GM23248 (cell line): ENCODE measurements at regions not wholly inside any gene's neighbourhood (a gene's known extent, or its start where the extent isn't known, plus 50 kb on each side); places are given as distances from the start of the nearest gene placed in this dataset.

Source experiments
- DNase-seq: peaks from one replicate; pipeline ENCODE4 v3.0.0-alpha.2; 2015
- H2AFZ ChIP-seq: fragments of 200-600 bp; sonication (generic); 2 replicates; pipeline ENCODE4 v1.6.1; 2016; ENCODE audit warnings: antibody characterized with exemption
- H3F3A ChIP-seq: fragments of 200-600 bp; sonication (generic); 2 replicates; pipeline ENCODE4 v1.6.1; 2016; ENCODE audit warnings: mild to moderate bottlenecking, antibody characterized with exemption, mixed run types; ENCODE audit not compliant: insufficient read depth
- H3K27ac ChIP-seq: fragments of 200-600 bp; sonication (generic); 2 replicates; pipeline ENCODE4 v1.5.1; 2016; ENCODE audit warnings: mild to moderate bottlenecking
- H3K27me3 ChIP-seq: fragments of 200-600 bp; sonication (generic); replicated peaks from 2 replicates; pipeline ENCODE4 v1.6.1; 2016; ENCODE audit warnings: mild to moderate bottlenecking; ENCODE audit not compliant: insufficient read depth
- H3K36me3 ChIP-seq: fragments of 200-600 bp; sonication (generic); 2 replicates; pipeline ENCODE4 v1.6.1; 2016; ENCODE audit warnings: low read depth, mild to moderate bottlenecking
- H3K4me1 ChIP-seq: fragments of 200-600 bp; sonication (generic); 2 replicates; pipeline ENCODE4 v1.6.1; 2016; ENCODE audit warnings: mild to moderate bottlenecking; ENCODE audit not compliant: insufficient read depth
- H3K4me2 ChIP-seq: fragments of 200-600 bp; sonication (generic); one replicate; pipeline ENCODE4 v1.6.1; 2016; ENCODE audit warnings: mild to moderate bottlenecking; ENCODE audit not compliant: unreplicated experiment
- H3K4me3 ChIP-seq: fragments of 200-600 bp; sonication (generic); 2 replicates; pipeline ENCODE4 v1.5.1; 2016; ENCODE audit warnings: mild to moderate bottlenecking
- H3K79me2 ChIP-seq: fragments of 200-600 bp; sonication (generic); 2 replicates; pipeline ENCODE4 v1.6.1; 2016; ENCODE audit warnings: mild to moderate bottlenecking; ENCODE audit not compliant: insufficient read depth
- H3K9ac ChIP-seq: fragments of 200-600 bp; sonication (generic); 2 replicates; pipeline ENCODE4 v1.6.1; 2016; ENCODE audit warnings: mild to moderate bottlenecking
- H3K9me2 ChIP-seq: fragments of 200-600 bp; sonication (generic); 2 replicates; pipeline ENCODE4 v1.6.1; 2016; ENCODE audit warnings: mixed run types, mild to moderate bottlenecking, moderate library complexity; ENCODE audit not compliant: insufficient read depth
- H3K9me3 ChIP-seq: fragments of 200-600 bp; sonication (generic); one replicate; pipeline ENCODE4 v1.6.1; 2017; ENCODE audit warnings: low read depth
- H4K20me1 ChIP-seq: fragments of 200-600 bp; sonication (generic); 2 replicates; pipeline ENCODE4 v1.6.0; 2016; ENCODE audit not compliant: insufficient read depth
- EZH2 ChIP-seq: fragments of 200-600 bp; sonication (generic); IDR thresholded peaks from 2 replicates; pipeline ENCODE4 v1.6.1; 2018; ENCODE audit warnings: antibody characterized with exemption, mild to moderate bottlenecking; ENCODE audit not compliant: insufficient read depth, poor library complexity, severe bottlenecking
- EZH2phosphoT487 ChIP-seq: fragments of 200-600 bp; sonication (generic); IDR thresholded peaks from 2 replicates; pipeline ENCODE4 v1.6.1; 2018; ENCODE audit warnings: antibody characterized with exemption, moderate library complexity, mild to moderate bottlenecking, low read depth; ENCODE audit not compliant: insufficient read depth
- WGBS, 2 experiments: methylation state at CpG; one replicate each; pipeline ENCODE4 v1.1.6; 2015 to 2017; ENCODE audit warnings: low lambda C conversion rate in 2 of 2, low coverage in 1 of 2; ENCODE audit errors: missing lambda C conversion rate in 2 of 2; 5-methylcytosine and 5-hydroxymethylcytosine counted together
- in situ Hi-C: fragments of 300-500 bp; cut with MboI; formaldehyde crosslinking; loops from 2 replicates; pipeline ENCODE4 v1.15.0; 2020

DNA sequence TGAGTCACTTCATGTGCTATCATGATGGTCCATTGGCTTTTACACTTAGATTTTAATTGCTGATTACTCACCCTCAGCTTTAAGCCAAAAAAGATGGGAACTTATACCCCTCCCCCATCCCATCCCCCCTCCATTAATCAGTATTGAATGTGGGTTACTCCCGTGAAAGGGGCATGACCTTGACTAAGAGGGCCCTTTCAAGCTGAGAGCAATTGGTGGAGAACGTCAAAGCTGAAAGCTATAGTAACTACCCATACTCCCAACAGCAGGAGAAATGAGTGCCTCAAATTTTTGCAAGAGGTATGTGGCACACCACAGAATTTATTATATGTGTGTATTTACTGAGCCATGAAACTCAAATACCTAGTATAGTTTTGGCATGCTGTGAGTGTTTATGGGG lies 99.7 kb upstream of the CDH8 start:
- no peaks in the 10 kb centered on the region for H3K79me2 ChIP-seq
- H3K9ac ChIP-seq: no peak overlapping the region
- no peaks in the 10 kb centered on the region for H3K27me3 ChIP-seq
- H3F3A ChIP-seq: no peaks in the 10 kb centered on the region
- H3K27ac ChIP-seq: no peak overlapping the region
- no peak for TF ChIP-seq EZH2phosphoT487
- no peak for TF ChIP-seq EZH2
- no peak overlapping the region for H3K4me2 ChIP-seq
- WGBS, 2 experiments: 11 to 25% methylated on average over 2 of the region's 2 CpGs
- no peaks in the 10 kb centered on the region for H3K36me3 ChIP-seq
- no peaks in the 10 kb centered on the region for H3K9me3 ChIP-seq
- no peaks in the 10 kb centered on the region for H4K20me1 ChIP-seq
- H3K4me3 ChIP-seq: no peak overlapping the region
- H3K9me2 ChIP-seq: no peaks in the 10 kb centered on the region
- H2AFZ ChIP-seq: no peak overlapping the region
- no peaks in the 10 kb centered on the region for H3K4me1 ChIP-seq
- in situ Hi-C loops: no loop called here
- no peak for DNase-seq

DNA sequence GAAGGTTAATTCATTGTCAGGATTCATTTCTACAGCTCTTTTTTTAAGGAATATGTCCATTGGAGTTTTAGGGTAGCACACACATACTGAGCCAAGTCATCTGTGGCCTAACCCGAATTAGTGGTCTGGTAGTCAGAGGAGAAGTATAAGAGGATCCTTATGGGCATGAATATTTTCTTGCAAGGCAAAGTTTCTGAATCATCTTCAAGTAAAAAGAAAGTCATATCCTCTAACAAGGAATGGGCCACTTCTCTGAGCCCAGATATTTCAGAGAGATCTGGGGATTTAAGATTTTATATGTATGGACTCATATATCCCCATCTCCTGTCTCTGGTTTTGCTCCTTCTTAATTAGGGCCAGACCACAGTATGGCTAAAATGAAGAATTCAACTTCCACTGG lies 99.2 kb upstream of the CDH8 start:
- H3K36me3 ChIP-seq: no peaks in the 10 kb centered on the region
- H3K27me3 ChIP-seq: no peaks in the 10 kb centered on the region
- no peak for TF ChIP-seq EZH2
- no peak for TF ChIP-seq EZH2phosphoT487
- no peak overlapping the region for H3K9ac ChIP-seq
- no peak overlapping the region for H3K4me2 ChIP-seq
- no peak for DNase-seq
- no peaks in the 10 kb centered on the region for H3K4me1 ChIP-seq
- in situ Hi-C loops: no loop called here
- H3K79me2 ChIP-seq: no peaks in the 10 kb centered on the region
- no peaks in the 10 kb centered on the region for H4K20me1 ChIP-seq
- no peak overlapping the region for H2AFZ ChIP-seq
- WGBS, 2 experiments: 3 to 21% methylated on average over 1 of the region's 1 CpG
- H3F3A ChIP-seq: no peaks in the 10 kb centered on the region
- no peak overlapping the region for H3K4me3 ChIP-seq
- H3K9me2 ChIP-seq: no peaks in the 10 kb centered on the region
- no peak overlapping the region for H3K27ac ChIP-seq
- H3K9me3 ChIP-seq: no peaks in the 10 kb centered on the region

DNA sequence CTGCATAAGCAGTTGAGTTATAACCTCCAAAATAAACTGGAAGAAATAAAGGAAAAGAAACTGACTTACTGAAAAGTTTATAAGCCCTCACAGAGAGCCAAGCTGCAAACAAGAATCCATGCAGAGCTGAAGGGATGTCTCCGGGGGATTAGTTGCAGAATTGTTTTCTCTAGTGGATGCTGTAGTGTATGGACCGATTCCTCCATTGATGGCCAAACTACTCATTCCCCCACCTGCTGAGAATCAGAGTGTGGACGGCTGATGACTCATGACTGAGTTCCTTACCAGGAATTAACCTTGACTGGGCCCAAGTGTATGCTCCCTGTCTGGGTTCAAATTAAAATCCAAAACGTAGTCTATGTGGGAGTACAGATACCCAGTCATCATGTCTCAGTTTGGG lies 93.9 kb upstream of the CDH8 start:
- H3K4me3 ChIP-seq: no peak overlapping the region
- H3F3A ChIP-seq: no peaks in the 10 kb centered on the region
- no peaks in the 10 kb centered on the region for H3K9me3 ChIP-seq
- DNase-seq: no peak
- no peak for TF ChIP-seq EZH2phosphoT487
- no peak for TF ChIP-seq EZH2
- H4K20me1 ChIP-seq: no peaks in the 10 kb centered on the region
- no peaks in the 10 kb centered on the region for H3K27me3 ChIP-seq
- H3K79me2 ChIP-seq: no peaks in the 10 kb centered on the region
- no peaks in the 10 kb centered on the region for H3K36me3 ChIP-seq
- H3K4me2 ChIP-seq: no peak overlapping the region
- 25 to 31% methylated on average over 4 of the region's 4 CpGs for WGBS, 2 experiments
- H3K9ac ChIP-seq: no peak overlapping the region
- H3K4me1 ChIP-seq: no peaks in the 10 kb centered on the region
- H3K9me2 ChIP-seq: no peaks in the 10 kb centered on the region
- no peak overlapping the region for H3K27ac ChIP-seq
- in situ Hi-C loops: no loop called here
- no peak overlapping the region for H2AFZ ChIP-seq

DNA sequence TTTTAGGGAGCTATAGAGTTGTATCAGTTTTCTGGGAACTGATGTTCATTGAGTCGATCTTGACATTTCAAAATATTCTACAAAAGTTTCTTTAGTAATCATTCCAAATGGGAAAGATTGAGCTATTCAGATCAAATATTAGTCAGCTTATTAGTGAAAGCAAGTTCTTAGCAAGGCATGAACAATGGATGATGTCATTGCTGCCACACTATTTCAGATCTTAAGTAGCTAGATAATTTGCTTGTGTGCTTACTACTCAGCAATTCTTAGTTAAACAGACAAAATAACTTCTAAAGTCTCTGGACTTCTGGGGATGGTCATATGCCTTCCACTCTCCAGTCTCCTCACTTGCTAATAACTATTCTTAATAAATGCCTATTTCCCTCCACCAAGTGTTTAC lies 69.0 kb upstream of the CDH8 start:
- H3K4me2 ChIP-seq: no peak overlapping the region
- H3K4me3 ChIP-seq: no peak overlapping the region
- no peaks in the 10 kb centered on the region for H3K36me3 ChIP-seq
- H3K27me3 ChIP-seq: no peaks in the 10 kb centered on the region
- no peak overlapping the region for H3K27ac ChIP-seq
- no peaks in the 10 kb centered on the region for H3K9me3 ChIP-seq
- no peaks in the 10 kb centered on the region for H3K9me2 ChIP-seq
- no peaks in the 10 kb centered on the region for H3K4me1 ChIP-seq
- H4K20me1 ChIP-seq: no peaks in the 10 kb centered on the region
- no peak for TF ChIP-seq EZH2
- no peak for TF ChIP-seq EZH2phosphoT487
- in situ Hi-C loops: no loop called here
- DNase-seq: no peak
- no peaks in the 10 kb centered on the region for H3F3A ChIP-seq
- 29 to 36% methylated on average over 1 of the region's 1 CpG for WGBS, 2 experiments
- H3K9ac ChIP-seq: no peak overlapping the region
- H2AFZ ChIP-seq: no peak overlapping the region
- H3K79me2 ChIP-seq: no peaks in the 10 kb centered on the region

DNA sequence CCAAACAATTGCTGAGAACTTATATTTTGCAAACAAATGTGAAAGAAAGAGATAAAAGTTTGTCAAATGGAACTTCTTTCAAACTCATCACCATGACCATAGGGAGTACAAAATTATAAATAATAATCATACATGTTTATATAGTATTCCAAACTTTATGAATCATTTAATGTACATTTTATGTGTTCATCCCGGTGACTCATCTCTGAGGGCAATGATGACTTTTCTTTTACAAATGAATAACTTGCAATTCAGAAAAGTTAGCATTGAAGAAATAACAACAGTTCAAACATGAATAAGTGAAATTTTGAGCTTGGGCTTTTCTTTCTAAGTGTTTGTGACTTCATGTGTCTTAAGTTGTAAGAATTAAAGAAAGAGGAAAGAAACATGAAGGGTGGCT lies 66.3 kb upstream of the CDH8 start:
- 38 to 46% methylated on average over 1 of the region's 1 CpG for WGBS, 2 experiments
- no peaks in the 10 kb centered on the region for H3K4me1 ChIP-seq
- no peak overlapping the region for H3K9ac ChIP-seq
- H3K4me2 ChIP-seq: no peak overlapping the region
- H3K36me3 ChIP-seq: no peaks in the 10 kb centered on the region
- H3K4me3 ChIP-seq: no peak overlapping the region
- DNase-seq: no peak
- no peaks in the 10 kb centered on the region for H3K9me2 ChIP-seq
- in situ Hi-C loops: no loop called here
- H2AFZ ChIP-seq: no peak overlapping the region
- no peaks in the 10 kb centered on the region for H3K9me3 ChIP-seq
- H4K20me1 ChIP-seq: no peaks in the 10 kb centered on the region
- no peaks in the 10 kb centered on the region for H3K27me3 ChIP-seq
- H3K79me2 ChIP-seq: no peaks in the 10 kb centered on the region
- TF ChIP-seq EZH2phosphoT487 (no peak), EZH2 (no peak)
- no peak overlapping the region for H3K27ac ChIP-seq
- H3F3A ChIP-seq: no peaks in the 10 kb centered on the region
